Cardiac muscle cell (in vitro differentiated cells and primary cell): ENCODE measurements at regions not wholly inside any gene's neighbourhood (a gene's known extent, or its start where the extent isn't known, plus 50 kb on each side); places are given as distances from the start of the nearest gene placed in this dataset.

Experiments used
- DNase-seq, 2 donors: peaks; one replicate each; pipeline versions ENCODE4 v3.0.0 to v3.0.0-alpha.2; 2010 to 2017; ENCODE audit warnings: low read depth in 1 of 2, low spot score in 1 of 2
- H3K27ac ChIP-seq: fragments of 200-600 bp; sonication (generic); 2 replicates; pipeline ENCODE4 v1.5.1; 2016
- H3K27me3 ChIP-seq: fragments of 200-600 bp; sonication (generic); 2 replicates; pipeline ENCODE4 v1.6.0; 2016; ENCODE audit warnings: control low read depth
- H3K36me3 ChIP-seq: fragments of 200-600 bp; sonication (generic); 2 replicates; pipeline ENCODE4 v1.5.1; 2016; ENCODE audit warnings: control low read depth
- H3K4me1 ChIP-seq: fragments of 200-600 bp; sonication (generic); 2 replicates; pipeline ENCODE4 v1.8.1; 2017; ENCODE audit warnings: low read depth, mild to moderate bottlenecking, mixed run types
- H3K4me3 ChIP-seq: fragments of 200-600 bp; sonication (generic); 2 replicates; pipeline ENCODE4 v1.5.1; 2016; ENCODE audit warnings: mild to moderate bottlenecking
- H3K9me3 ChIP-seq: fragments of 200-600 bp; sonication (generic); 2 replicates; pipeline ENCODE4 v1.5.1; 2017; ENCODE audit warnings: low read depth, mild to moderate bottlenecking, control low read depth
- CTCF ChIP-seq: IDR thresholded peaks from 2 replicates; pipeline ENCODE4 v1.5.1; 2012; ENCODE audit warnings: low read depth, mild to moderate bottlenecking, low read length

- no peaks in the 10 kb centered on the region for H3K36me3 ChIP-seq
- H3K27ac ChIP-seq: no peak overlapping the region
- no peaks in the 10 kb centered on the region for H3K4me1 ChIP-seq
- no peak for TF ChIP-seq CTCF
- no peaks in the 10 kb centered on the region for H3K9me3 ChIP-seq
- no peak for DNase-seq
- no peak overlapping the region for H3K4me3 ChIP-seq
- H3K27me3 ChIP-seq: no peaks in the 10 kb centered on the region
Measured at GRCh38 chr2:185240796-185241195, 497.8 kb upstream of the FSIP2 start.

- H3K36me3 ChIP-seq: no peaks in the 10 kb centered on the region
- H3K27ac ChIP-seq: no peak overlapping the region
- H3K4me3 ChIP-seq: no peak overlapping the region
- no peaks in the 10 kb centered on the region for H3K27me3 ChIP-seq
- no peak for DNase-seq
- no peaks in the 10 kb centered on the region for H3K9me3 ChIP-seq
- H3K4me1 ChIP-seq: no peaks in the 10 kb centered on the region
- TF ChIP-seq CTCF: no peak
Measured at GRCh38 chr2:185241556-185241955, 497.0 kb upstream of the FSIP2 start.

- Histone ChIP-seq H3K27ac (no peak overlapping the region), H3K4me3 (no peak overlapping the region), H3K36me3 (no peaks in the 10 kb centered on the region), H3K9me3 (no peaks in the 10 kb centered on the region), H3K27me3 (no peaks in the 10 kb centered on the region), H3K4me1 (no peaks in the 10 kb centered on the region)
- TF ChIP-seq CTCF: no peak
- no peak for DNase-seq
Measured at GRCh38 chr2:185242462-185242861, 496.1 kb upstream of the FSIP2 start.

GRCh38 chr2:185245216-185245615 is 493.4 kb upstream of the FSIP2 start:
- Histone ChIP-seq H3K4me1 (no peaks in the 10 kb centered on the region), H3K27me3 (no peaks in the 10 kb centered on the region), H3K27ac (no peak overlapping the region), H3K9me3 (no peaks in the 10 kb centered on the region), H3K4me3 (no peak overlapping the region), H3K36me3 (no peaks in the 10 kb centered on the region)
- no peak for DNase-seq
- no peak for TF ChIP-seq CTCF

GRCh38 chr2:185245806-185246205 is 492.8 kb upstream of the FSIP2 start:
- Histone ChIP-seq H3K36me3 (no peaks in the 10 kb centered on the region), H3K4me3 (no peak overlapping the region), H3K27ac (no peak overlapping the region), H3K4me1 (no peaks in the 10 kb centered on the region), H3K27me3 (no peaks in the 10 kb centered on the region), H3K9me3 (no peaks in the 10 kb centered on the region)
- no peak for TF ChIP-seq CTCF
- peak in 1 of 2 donors; percentile 13 for DNase-seq

- Histone ChIP-seq H3K36me3 (no peaks in the 10 kb centered on the region), H3K9me3 (no peaks in the 10 kb centered on the region), H3K27me3 (no peaks in the 10 kb centered on the region), H3K4me3 (no peak overlapping the region), H3K27ac (no peak overlapping the region), H3K4me1 (no peaks in the 10 kb centered on the region)
- DNase-seq: no peak
- no peak for TF ChIP-seq CTCF
Measured at GRCh38 chr2:185246717-185247116, 491.9 kb upstream of the FSIP2 start.
